Heart left ventricle (tissue), 16 donors: ENCODE measurements at regions not wholly inside any gene's neighbourhood (a gene's known extent, or its start where the extent isn't known, plus 50 kb on each side); places are given as distances from the start of the nearest gene placed in this dataset.

Experiments
- ATAC-seq, 4 donors: fragments of 200-7000 bp; cut with Tn5 transposase; one replicate each; pipeline ENCODE4 v1.9.1; 2020 to 2022; ENCODE audit warnings: moderate library complexity in 4 of 4, mild to moderate bottlenecking in 3 of 4, moderate number of reproducible peaks in 1 of 4
- DNase-seq, 5 donors: peaks; one replicate each; pipeline ENCODE4 v3.0.0-alpha.2; 2020
- H3K27ac ChIP-seq, 12 donors: fragments of 200-600 bp; sonication (generic) in 4 of 12; one replicate each; pipeline versions ENCODE4 v1.5.0 to v1.8.0; 2016 to 2022; ENCODE audit warnings: mild to moderate bottlenecking in 2 of 12
- H3K27me3 ChIP-seq, 9 donors: fragments of 200-600 bp; sonication (generic) in 2 of 9; one replicate each; pipeline versions ENCODE4 v1.5.1 to v1.8.0; 2016 to 2022; ENCODE audit warnings: mild to moderate bottlenecking in 3 of 9
- H3K36me3 ChIP-seq, 9 donors: fragments of 200-600 bp; sonication (generic) in 2 of 9; one replicate each; pipeline versions ENCODE4 v1.5.0 to v1.8.0; 2018 to 2022; ENCODE audit warnings: mild to moderate bottlenecking in 2 of 9
- H3K4me1 ChIP-seq, 12 donors: fragments of 200-600 bp; sonication (generic) in 4 of 12; one replicate each; pipeline versions ENCODE4 v1.5.0 to v1.8.0; 2016 to 2022; ENCODE audit warnings: mild to moderate bottlenecking in 3 of 12
- H3K4me3 ChIP-seq, 12 donors: fragments of 200-600 bp; sonication (generic) in 4 of 12; one replicate each; pipeline versions ENCODE4 v1.5.0 to v1.8.0; 2017 to 2022; ENCODE audit warnings: mild to moderate bottlenecking in 9 of 12, moderate library complexity in 4 of 12
- H3K9me3 ChIP-seq, 12 donors: fragments of 200-600 bp; sonication (generic) in 4 of 12; one replicate each; pipeline versions ENCODE4 v1.5.0 to v1.8.0; 2016 to 2022; ENCODE audit warnings: mild to moderate bottlenecking in 1 of 12
- POLR2A ChIP-seq, 2 donors: fragments of 450-650 bp; IDR thresholded peaks; one replicate each; pipeline ENCODE4 v1.6.1; 2017; ENCODE audit warnings: antibody characterized with exemption in 2 of 2, mild to moderate bottlenecking in 2 of 2, moderate library complexity in 2 of 2
- WGBS, 4 donors: extraction: QIAGEN DNeasy Blood & Tissue Kit in 2 of 4; methylation state at CpG; one replicate each; pipeline versions ENCODE4 v1.1.5 to v1.1.7; 2013 to 2018; 5-methylcytosine and 5-hydroxymethylcytosine counted together
- intact Hi-C, 10 donors: fragments of 100-400 bp; cut with DNase I; formaldehyde crosslinking; loops; one replicate each; pipeline versions ENCODE4 v1.11.1 to v1.14.2; 2022
- TF ChIP-seq, protein P1 (sequence below), 12 donors: fragments of 200-600 bp; sonication (generic) in 4 of 12; IDR thresholded peaks; one replicate each; pipeline versions ENCODE4 v1.5.0 to v1.8.0; 2018 to 2022; ENCODE audit warnings: antibody characterized with exemption in 12 of 12, mild to moderate bottlenecking in 5 of 12
- donor health status: ischemic (EF 13 %, LVEDD 7.1; RV severe dilation, severe dysfunction).
- donor health status: healthy with polysubstance abuse.
- donor health status: DM: no; HTN: yes; CAD: no.
- donor health status: DM: no; HTN: no; CAD: no.
- donor health status: ischemic (EF 25% LVEDD 6.9; RV normal size, moderate dysfunction).
- donor health status: ischemic (EF 25% LVEDD 5.7; RV mildly dilated, moderate dysfunction).
- donor health status: healthy.
- donor health status: DM: yes; HTN: yes; CAD: no.
- donor health status: ischemic (EF 35%, LVEDD 5.7; RV mildly dilated, moderate dysfunction).
- donor health status: nonischemic (EF 11% LVEDD 7.7; RV severe dilation, severe dysfunction).
- donor health status: DM: yes; HTN: yes; CAD: no.
- donor health status: PGD.
- donor health status: ischemic (EF 29% LVEDD 5.4; RV normal size, mild dysfunction).
- donor health status: nonischemic (EF 23%, LVEDD 6.1; RV moderate dilation, normal function).

GRCh38 chr12:41917181-41917580, 227.5 kb downstream of the GXYLT1 start:
- Histone ChIP-seq H3K4me1 (peaks cover 0 to 16% (median 9%) of the 10 kb centered on the region in 12 donors), H3K36me3 (no peaks in the 10 kb centered on the region), H3K9me3 (no peaks in the 10 kb centered on the region), H3K4me3 (no peak overlapping the region), H3K27me3 (no peaks in the 10 kb centered on the region), H3K27ac (no peak overlapping the region)
- ATAC-seq (no peak), DNase-seq (no peak)
- intact Hi-C loops = no loop called here
- TF ChIP-seq, protein P1, sequence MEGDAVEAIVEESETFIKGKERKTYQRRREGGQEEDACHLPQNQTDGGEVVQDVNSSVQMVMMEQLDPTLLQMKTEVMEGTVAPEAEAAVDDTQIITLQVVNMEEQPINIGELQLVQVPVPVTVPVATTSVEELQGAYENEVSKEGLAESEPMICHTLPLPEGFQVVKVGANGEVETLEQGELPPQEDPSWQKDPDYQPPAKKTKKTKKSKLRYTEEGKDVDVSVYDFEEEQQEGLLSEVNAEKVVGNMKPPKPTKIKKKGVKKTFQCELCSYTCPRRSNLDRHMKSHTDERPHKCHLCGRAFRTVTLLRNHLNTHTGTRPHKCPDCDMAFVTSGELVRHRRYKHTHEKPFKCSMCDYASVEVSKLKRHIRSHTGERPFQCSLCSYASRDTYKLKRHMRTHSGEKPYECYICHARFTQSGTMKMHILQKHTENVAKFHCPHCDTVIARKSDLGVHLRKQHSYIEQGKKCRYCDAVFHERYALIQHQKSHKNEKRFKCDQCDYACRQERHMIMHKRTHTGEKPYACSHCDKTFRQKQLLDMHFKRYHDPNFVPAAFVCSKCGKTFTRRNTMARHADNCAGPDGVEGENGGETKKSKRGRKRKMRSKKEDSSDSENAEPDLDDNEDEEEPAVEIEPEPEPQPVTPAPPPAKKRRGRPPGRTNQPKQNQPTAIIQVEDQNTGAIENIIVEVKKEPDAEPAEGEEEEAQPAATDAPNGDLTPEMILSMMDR (IDR thresholded peaks at IDR 0.05) = no peak
- TF ChIP-seq POLR2A (IDR thresholded peaks at IDR 0.05) = no peak

GRCh38 chr12:41910578-41911320, 233.9 kb downstream of the GXYLT1 start:
- H3K36me3 ChIP-seq = no peaks in the 10 kb centered on the region
- H3K4me1 ChIP-seq = peaks cover 0 to 5% (median 0%) of the 10 kb centered on the region in 12 donors
- H3K9me3 ChIP-seq = no peaks in the 10 kb centered on the region
- H3K4me3 ChIP-seq = no peak overlapping the region
- DNase-seq (no peak), ATAC-seq (no peak)
- WGBS, 4 donors = 74 to 92% (median 83%) methylated on average over 6 of the region's 6 CpGs
- intact Hi-C loops = no loop called here
- no peak overlapping the region for H3K27ac ChIP-seq
- no peak for TF ChIP-seq POLR2A (IDR thresholded peaks at IDR 0.05)
- TF ChIP-seq, protein P1 (IDR thresholded peaks at IDR 0.05) = no peak
- H3K27me3 ChIP-seq = no peaks in the 10 kb centered on the region

- peaks cover 0 to 5% (median 0%) of the 10 kb centered on the region in 12 donors for H3K4me1 ChIP-seq
- no peak for DNase-seq
- no peaks in the 10 kb centered on the region for H3K27me3 ChIP-seq
- WGBS, 4 donors = 79 to 89% (median 82%) methylated on average over 4 of the region's 4 CpGs
- no peak overlapping the region for H3K27ac ChIP-seq
- no peak for ATAC-seq
- H3K4me3 ChIP-seq = no peak overlapping the region
- TF ChIP-seq, protein P1 (IDR thresholded peaks at IDR 0.05) = no peak
- no peak for TF ChIP-seq POLR2A (IDR thresholded peaks at IDR 0.05)
- no peaks in the 10 kb centered on the region for H3K36me3 ChIP-seq
- intact Hi-C loops = no loop called here
- H3K9me3 ChIP-seq = no peaks in the 10 kb centered on the region
These were observed 236.5 kb downstream of the GXYLT1 start for GRCh38 chr12:41908206-41908605.

DNA sequence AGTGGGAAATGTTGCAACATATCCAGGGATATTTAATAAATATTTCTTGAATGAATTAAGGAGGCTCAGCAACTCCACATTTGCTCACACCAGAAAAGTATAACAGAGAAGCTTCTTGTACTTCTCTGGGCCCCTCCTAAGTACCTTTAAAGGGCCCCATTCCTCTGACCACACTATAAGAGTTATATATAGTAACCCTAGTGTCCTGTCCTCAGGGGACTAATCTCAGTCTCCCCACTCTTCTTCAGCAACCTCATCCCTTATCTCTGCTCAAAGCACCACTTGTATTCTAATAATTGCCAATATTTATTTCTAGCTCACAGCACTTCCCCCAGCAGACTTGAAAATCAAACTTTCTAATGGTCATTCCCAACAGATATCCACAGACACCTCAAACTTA, 237.1 kb downstream of the GXYLT1 start:
- H3K27ac ChIP-seq = no peak overlapping the region
- no peaks in the 10 kb centered on the region for H3K36me3 ChIP-seq
- H3K4me3 ChIP-seq = no peak overlapping the region
- H3K9me3 ChIP-seq = peaks cover 0 to under 1% (median 0%) of the 10 kb centered on the region in 12 donors
- no peaks in the 10 kb centered on the region for H3K27me3 ChIP-seq
- peaks cover 0 to 5% (median 0%) of the 10 kb centered on the region in 12 donors for H3K4me1 ChIP-seq
- peak in 3 of 4 donors; percentile 18 to 70 (median 49) for ATAC-seq
- TF ChIP-seq, protein P1 (IDR thresholded peaks at IDR 0.05) = no peak
- TF ChIP-seq POLR2A (IDR thresholded peaks at IDR 0.05) = no peak
- intact Hi-C loops = no loop called here
- DNase-seq = no peak
